GM19328 (cell line): ENCODE measurements at regions not wholly inside any gene's neighbourhood (a gene's known extent, or its start where the extent isn't known, plus 50 kb on each side); places are given as distances from the start of the nearest gene placed in this dataset.
"Not testable (repeated sequence)": the region's sequence is repeated elsewhere in the genome, so short reads cannot be mapped to it uniquely, and the experiment has no call there.

Source experiments
- ATAC-seq: cut with Tn5 transposase; IDR thresholded peaks from one replicate; pipeline ENCODE4 v1.9.1; 2021; ENCODE audit warnings: mild to moderate bottlenecking, moderate library complexity; ENCODE audit not compliant: unreplicated experiment

DNA sequence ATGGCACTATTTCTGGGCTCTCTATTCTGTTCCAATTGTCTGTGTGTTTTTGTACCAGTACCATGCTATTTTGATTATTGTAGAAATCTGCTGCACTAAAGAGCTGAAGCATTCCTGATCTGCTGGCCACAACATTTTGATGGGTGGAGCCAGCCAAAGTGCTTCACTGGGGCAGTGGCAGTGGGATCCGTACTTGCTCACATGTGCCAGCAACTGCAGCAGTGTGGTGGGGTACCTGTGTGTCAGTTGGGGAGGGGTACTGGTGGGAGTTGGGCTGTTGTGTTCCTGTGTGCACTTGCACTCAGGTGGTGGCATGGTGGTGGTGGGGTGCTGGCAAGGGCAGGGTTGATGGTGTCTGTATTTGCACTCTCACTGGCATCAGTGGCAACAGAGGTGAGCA lies 204.6 kb upstream of the ALG10 start:
- ATAC-seq = no peak

DNA sequence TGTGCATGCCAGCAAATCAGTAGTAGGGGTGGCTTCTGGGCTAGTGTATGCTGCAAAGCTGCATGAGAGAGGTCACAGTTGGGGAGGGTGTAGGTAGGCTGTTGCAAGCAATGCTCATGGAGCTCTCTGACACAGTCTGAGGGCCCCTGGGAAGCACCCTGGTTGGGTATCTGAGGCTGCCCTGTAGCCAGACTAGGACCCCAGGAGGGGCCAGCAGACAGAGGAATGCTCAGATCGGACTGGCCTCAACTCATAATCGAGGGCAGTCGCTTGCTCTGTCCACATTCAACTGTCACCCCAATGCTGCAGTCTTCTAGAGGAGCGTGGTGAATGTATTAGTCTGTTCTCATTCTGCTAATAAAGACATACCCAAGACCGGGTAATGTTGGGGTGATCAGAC lies 204.0 kb upstream of the ALG10 start:
- ATAC-seq = no peak

DNA sequence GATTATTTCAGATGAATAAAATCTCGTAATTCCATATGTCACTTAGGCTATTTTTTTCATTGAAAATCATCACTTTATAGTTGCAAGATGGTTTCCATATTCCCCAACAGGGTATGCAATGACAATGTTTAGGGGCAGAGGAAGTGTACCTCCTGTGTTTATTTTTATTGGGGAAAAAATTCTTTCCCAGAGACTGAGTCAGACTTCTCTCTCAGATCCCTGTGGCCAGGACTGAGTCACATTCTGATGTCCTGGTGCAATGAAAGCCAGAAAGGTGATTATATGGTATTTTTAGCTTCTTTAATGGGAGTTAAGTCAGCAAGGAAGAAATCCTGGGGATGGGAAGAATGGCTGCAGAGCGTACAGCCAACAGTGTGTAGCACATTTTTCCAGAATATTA lies 196.9 kb upstream of the ALG10 start:
- ATAC-seq = no peak

- ATAC-seq = no peak
Observed at GRCh38 chr12:33825986-33826602, 196.2 kb upstream of the ALG10 start.

GRCh38 chr12:33828326-33828725 lies 194.0 kb upstream of the ALG10 start:
- no peak for ATAC-seq

DNA sequence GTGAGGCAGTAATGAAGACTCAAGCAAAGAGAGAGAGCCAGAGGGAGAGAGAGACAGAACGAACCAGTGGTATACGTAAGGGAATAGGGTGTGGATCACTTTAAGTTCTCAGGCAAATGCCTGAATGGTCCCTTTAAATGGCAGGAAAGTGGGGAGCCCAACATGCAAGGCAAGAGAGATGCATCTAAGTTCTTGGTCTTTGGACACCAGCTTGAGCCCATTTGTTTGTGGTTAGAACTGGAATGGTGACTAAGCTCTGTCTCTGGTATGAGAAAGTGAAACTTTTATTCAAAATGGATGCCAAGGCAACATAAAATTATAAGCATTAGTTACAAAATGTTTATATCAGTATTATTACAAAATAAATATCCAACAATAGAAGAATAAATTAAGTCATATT lies 192.2 kb upstream of the ALG10 start:
- ATAC-seq = no peak

DNA sequence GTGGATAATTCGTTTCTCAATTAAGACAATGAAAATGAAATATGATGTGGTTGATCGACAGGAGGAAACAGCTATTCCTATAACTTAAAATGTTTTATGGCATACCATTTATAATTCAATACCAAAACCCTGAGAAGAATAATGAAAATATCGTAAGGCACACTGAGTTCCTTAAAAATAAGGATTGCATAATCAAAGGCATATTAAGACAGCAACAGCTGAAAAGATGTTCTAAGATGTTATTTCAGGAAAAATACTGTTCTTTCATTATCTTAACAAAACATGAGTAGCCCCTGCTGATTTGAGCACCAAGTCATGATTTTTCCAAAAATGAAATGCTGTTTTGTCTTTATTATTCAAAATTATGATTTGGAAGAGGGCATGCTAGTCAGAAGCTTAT lies 189.4 kb upstream of the ALG10 start:
- ATAC-seq = no peak

- ATAC-seq = no peak
Observed at GRCh38 chr12:33834672-33835071, 187.6 kb upstream of the ALG10 start.

DNA sequence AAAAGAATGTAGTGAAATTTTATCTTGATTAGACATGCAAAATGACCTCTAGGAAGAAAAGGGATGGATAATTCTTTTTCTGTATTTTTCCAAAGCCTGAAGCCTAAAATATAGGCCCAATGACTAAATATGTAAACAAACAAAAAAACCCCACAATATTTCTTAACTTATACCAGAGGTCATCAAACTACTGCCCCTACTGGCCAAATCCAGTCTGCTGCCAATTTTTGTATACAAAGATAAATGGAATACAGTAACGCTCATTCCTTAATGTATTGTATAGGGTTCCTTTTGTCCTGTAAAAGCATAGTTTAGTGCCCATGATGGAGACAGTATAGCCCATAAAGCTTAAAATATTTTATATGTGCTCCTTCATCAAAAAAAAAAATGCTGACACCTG lies 145.7 kb upstream of the ALG10 start:
- ATAC-seq = no peak

DNA sequence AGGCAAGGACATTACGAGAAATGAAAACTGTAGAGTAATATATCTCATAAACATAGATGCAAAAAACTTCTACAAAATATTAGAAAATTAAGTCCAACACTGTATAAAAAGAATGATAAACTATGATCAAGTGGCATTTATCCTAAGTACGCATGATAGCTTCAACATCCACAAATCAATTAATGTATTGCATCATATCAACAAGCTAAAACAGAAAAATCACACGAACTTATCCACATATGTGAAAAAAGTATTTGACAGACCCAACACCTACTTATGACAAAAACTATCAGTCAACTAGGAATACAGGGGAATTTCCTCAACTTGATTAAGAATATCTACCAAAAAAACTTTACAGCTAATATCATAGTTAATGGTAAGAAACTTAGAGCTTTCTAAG lies 129.9 kb upstream of the ALG10 start:
- no peak for ATAC-seq

DNA sequence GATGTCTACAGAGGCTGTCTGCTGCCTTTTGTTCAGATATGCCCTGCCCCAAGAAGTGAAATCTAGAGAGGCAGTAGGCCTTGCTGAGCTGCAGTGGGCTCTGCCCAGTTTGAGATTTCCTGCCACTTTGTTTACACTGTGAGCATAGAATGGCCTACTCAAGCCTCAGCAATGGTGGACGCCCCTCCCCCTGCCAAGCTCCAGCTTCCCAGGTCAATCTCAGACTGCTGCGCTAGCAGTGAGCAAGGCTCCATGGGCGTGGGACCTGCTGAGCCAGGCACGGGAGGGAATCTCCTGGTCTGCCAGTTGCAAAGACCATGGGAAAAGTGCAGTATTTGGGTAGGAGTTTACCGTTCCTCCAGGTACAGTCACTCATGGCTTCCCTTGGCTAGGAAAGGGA lies 101.8 kb upstream of the ALG10 start:
- ATAC-seq = not testable (repeated sequence)

DNA sequence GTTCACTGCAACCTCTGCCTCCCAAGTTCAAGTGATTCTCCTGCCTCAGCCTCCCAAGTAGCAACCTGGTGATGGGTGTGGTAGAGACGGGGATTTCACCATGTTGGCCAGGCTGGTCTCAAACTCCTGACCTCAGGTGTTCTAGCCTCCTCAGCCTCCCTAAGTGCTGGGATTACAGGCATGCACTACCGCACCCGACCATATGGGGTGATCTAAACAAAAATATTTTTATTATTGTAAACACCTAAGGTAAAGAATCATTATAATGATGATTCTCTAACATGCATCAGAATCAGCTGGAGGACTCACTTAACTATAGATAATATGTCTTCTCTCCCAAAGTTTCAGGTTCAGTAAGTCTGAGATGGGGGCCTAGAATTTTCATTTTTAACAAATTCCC lies 96.2 kb upstream of the ALG10 start:
- no peak for ATAC-seq

DNA sequence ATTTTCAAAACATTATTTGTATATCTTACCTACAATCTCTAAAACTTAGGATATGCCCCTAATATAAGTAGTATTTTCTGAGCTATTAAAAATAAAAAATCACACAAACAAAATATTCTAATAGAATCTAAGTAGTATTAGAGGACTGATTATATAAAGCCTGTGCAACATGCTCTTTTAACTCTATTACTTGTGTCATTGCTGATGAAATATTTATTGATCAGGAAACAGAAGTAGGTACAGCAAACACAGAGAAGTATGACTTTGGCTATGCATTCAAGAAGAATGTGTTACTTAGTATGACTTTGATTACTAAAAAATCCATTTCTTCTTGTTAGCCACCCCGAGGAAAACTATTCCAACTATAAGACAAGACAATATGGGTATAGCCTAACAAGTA lies 84.6 kb upstream of the ALG10 start:
- not testable (repeated sequence) for ATAC-seq

GRCh38 chr12:33942172-33942571 lies 80.1 kb upstream of the ALG10 start:
- no peak for ATAC-seq

DNA sequence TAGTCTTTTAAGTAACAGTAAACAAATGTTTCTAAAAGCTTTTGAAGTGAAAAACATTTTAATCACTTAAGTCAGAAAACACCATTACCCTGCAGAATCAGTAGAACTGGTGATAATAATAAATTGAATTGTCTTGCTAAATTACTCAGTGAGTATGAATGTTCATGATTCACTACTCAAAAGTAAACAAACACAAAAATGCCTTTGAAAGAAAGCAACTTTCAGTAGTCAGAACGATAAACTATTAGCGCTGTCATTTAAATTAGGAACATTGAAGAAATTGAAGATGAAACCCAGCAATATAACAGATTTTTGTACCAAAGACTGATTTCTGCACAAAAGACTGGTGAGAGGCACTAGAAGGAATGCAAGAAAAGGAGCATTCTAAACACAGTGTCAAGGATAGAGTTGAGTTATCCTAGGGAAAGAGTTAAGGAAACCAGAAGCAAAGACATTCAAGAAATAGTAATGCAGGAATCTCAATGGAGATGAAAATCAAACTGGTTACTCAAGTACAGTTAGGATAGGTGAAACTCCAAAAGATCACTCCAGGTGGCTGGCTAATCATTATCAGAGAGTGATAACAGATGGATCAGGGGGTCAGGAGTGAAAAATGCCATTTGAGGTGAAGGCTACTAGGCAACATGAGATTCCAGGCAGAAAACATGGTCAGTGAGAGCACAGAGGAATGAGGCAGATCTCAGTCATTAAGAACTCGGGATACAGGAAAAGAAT lies 77.4 kb upstream of the ALG10 start:
- no peak for ATAC-seq

GRCh38 chr12:33945438-33945784 lies 76.9 kb upstream of the ALG10 start:
- no peak for ATAC-seq

- not testable (repeated sequence) for ATAC-seq
Observed at GRCh38 chr12:33966219-33966618, 56.1 kb upstream of the ALG10 start.

DNA sequence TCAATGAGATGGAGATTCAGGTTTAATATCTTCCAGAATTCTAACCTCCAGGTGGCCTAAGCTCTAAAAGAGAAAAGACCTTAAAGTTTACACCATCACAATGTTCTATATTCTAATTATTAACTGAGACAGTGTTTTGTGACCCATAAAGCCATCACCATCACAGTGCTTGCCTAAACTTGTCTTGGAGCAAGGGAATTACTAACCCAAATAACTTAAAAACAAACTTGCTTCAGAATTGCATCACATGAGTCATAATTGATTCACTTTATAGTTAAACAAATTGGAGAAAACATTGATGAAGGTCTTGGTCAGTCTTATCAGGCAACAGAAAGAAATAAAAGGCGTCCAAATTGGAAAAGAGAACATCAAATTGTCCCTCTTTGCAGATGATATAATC lies 54.5 kb upstream of the ALG10 start:
- ATAC-seq = no peak
